IMR-90 (cell line): ENCODE measurements at regions not wholly inside any gene's neighbourhood (a gene's known extent, or its start where the extent isn't known, plus 50 kb on each side); places are given as distances from the start of the nearest gene placed in this dataset.

Source experiments
- ATAC-seq: fragments of 200-7000 bp; cut with Tn5 transposase; 2 replicates; pipeline ENCODE4 v1.9.1; 2020; ENCODE audit warnings: low read depth, mild to moderate bottlenecking, moderate library complexity
- BruUV-seq: library from RNA; stranded (reverse); fragments of 400-500 nt; replicated peaks from 2 replicates; lab custom pipeline; 2021; lab: Mats Ljungman, UMichigan
- CTCF ChIA-PET: fragments of 300-600 bp; formaldehyde crosslinking; extraction: SDS; loops from one replicate; lab custom pipeline; 2021; ENCODE audit warnings: antibody characterized with exemption; lab: Yijun Ruan, JAX
- POLR2A ChIA-PET: fragments of 300-600 bp; sonication (Branson Sonifier 250); formaldehyde crosslinking; loops from one replicate; lab custom pipeline; 2022; ENCODE audit warnings: antibody characterized with exemption; ENCODE audit not compliant: unreplicated experiment; lab: Charles Lee
- DNase-seq: peaks from one replicate; pipeline ENCODE4 v3.0.0; 2013
- H2AFZ ChIP-seq: replicated peaks from 2 replicates; pipeline ENCODE3; 2013; ENCODE audit warnings: low read length, mild to moderate bottlenecking; ENCODE audit not compliant: poor library complexity
- H2AK5ac ChIP-seq: 2 replicates; pipeline ENCODE4 v1.6.1; 2013; ENCODE audit warnings: low read depth, low read length, inconsistent platforms
- H2AK9ac ChIP-seq: replicated peaks from 2 replicates; pipeline ENCODE3; 2013; ENCODE audit warnings: mild to moderate bottlenecking, low read depth, low read length, moderate library complexity; ENCODE audit not compliant: poor library complexity
- H2BK120ac ChIP-seq: 2 replicates; pipeline ENCODE4 v1.6.1; 2013; ENCODE audit warnings: low read depth, low read length, inconsistent platforms
- H2BK15ac ChIP-seq: 3 replicates; pipeline ENCODE4 v1.6.1; 2013; ENCODE audit warnings: low read depth, low read length, inconsistent platforms
- H2BK20ac ChIP-seq: 2 replicates; pipeline ENCODE4 v1.6.1; 2013; ENCODE audit warnings: low read depth, mild to moderate bottlenecking, inconsistent platforms, low read length, moderate library complexity
- H2BK5ac ChIP-seq: 2 replicates; pipeline ENCODE4 v1.6.1; 2013; ENCODE audit warnings: mild to moderate bottlenecking, low read depth, low read length, inconsistent platforms; ENCODE audit not compliant: poor library complexity, severe bottlenecking
- H3K14ac ChIP-seq: replicated peaks from 2 replicates; pipeline ENCODE4 v1.6.1; 2013; ENCODE audit warnings: low read depth, low read length, inconsistent platforms
- H3K18ac ChIP-seq: 2 replicates; pipeline ENCODE4 v1.6.1; 2013; ENCODE audit warnings: low read depth, low read length, control low read depth
- H3K23ac ChIP-seq: 2 replicates; pipeline ENCODE4 v1.6.1; 2013; ENCODE audit warnings: low read depth, low read length, inconsistent platforms
- H3K27ac ChIP-seq: 2 replicates; pipeline ENCODE4 v1.5.1; 2013; ENCODE audit warnings: mild to moderate bottlenecking, control low read depth, low read length; ENCODE audit not compliant: insufficient read depth
- H3K27me3 ChIP-seq: 2 replicates; pipeline ENCODE4 v1.6.1; 2013; ENCODE audit warnings: low read length; ENCODE audit not compliant: control insufficient read depth, insufficient read depth
- H3K36me3 ChIP-seq: 2 replicates; pipeline ENCODE4 v1.6.1; 2013; ENCODE audit warnings: low read length, mixed read lengths; ENCODE audit not compliant: control insufficient read depth, insufficient read depth
- H3K4ac ChIP-seq: 2 replicates; pipeline ENCODE4 v1.6.1; 2013; ENCODE audit warnings: low read depth, low read length, inconsistent platforms
- H3K4me1 ChIP-seq: 2 replicates; pipeline ENCODE4 v1.6.1; 2013; ENCODE audit warnings: low read length, mixed read lengths; ENCODE audit not compliant: control insufficient read depth, insufficient read depth
- H3K4me2 ChIP-seq: 2 replicates; pipeline ENCODE4 v1.6.1; 2013; ENCODE audit warnings: low read depth, mild to moderate bottlenecking, control low read depth, low read length, moderate library complexity
- H3K4me3 ChIP-seq: 2 replicates; pipeline ENCODE4 v1.5.1; 2013; ENCODE audit warnings: low read depth, mild to moderate bottlenecking, control low read depth, low read length, moderate library complexity; ENCODE audit not compliant: insufficient read depth
- H3K56ac ChIP-seq: 2 replicates; pipeline ENCODE4 v1.6.1; 2013; ENCODE audit warnings: low read length, inconsistent platforms; ENCODE audit not compliant: insufficient read depth; ENCODE audit errors: extremely low read depth
- H3K79me1 ChIP-seq, 2 experiments: 2 replicates each; pipeline ENCODE4 v1.6.1; 2013; ENCODE audit warnings: low read length in 2 of 2, inconsistent platforms in 1 of 2, low read depth in 1 of 2
- H3K9ac ChIP-seq: 2 replicates; pipeline ENCODE4 v1.6.1; 2013; ENCODE audit warnings: low read depth, low read length, control low read depth
- H3K9me1 ChIP-seq: 2 replicates; pipeline ENCODE4 v1.6.1; 2013; ENCODE audit warnings: low read length, inconsistent platforms; ENCODE audit not compliant: insufficient read depth
- H3K9me3 ChIP-seq: 2 replicates; pipeline ENCODE4 v1.6.1; 2013; ENCODE audit warnings: low read length; ENCODE audit not compliant: control insufficient read depth, insufficient read depth
- H4K20me1 ChIP-seq: 2 replicates; pipeline ENCODE4 v1.6.1; 2013; ENCODE audit warnings: low read length, inconsistent platforms; ENCODE audit not compliant: insufficient read depth
- H4K5ac ChIP-seq: 2 replicates; pipeline ENCODE4 v1.6.1; 2013; ENCODE audit warnings: mild to moderate bottlenecking, low read depth, low read length, control low read depth
- H4K8ac ChIP-seq, 2 experiments: 2 replicates each; pipeline ENCODE4 v1.6.1; 2013; ENCODE audit warnings: low read depth in 2 of 2, low read length in 2 of 2, control low read depth in 1 of 2, inconsistent platforms in 1 of 2
- H4K91ac ChIP-seq: 2 replicates; pipeline ENCODE4 v1.6.1; 2013; ENCODE audit warnings: low read depth, low read length, inconsistent platforms; ENCODE audit not compliant: insufficient read depth
- BHLHE40 ChIP-seq: fragments of 150-350 bp; IDR thresholded peaks from 2 replicates; pipeline ENCODE4 v1.6.1; 2016; ENCODE audit warnings: mild to moderate bottlenecking, low read depth, low read length
- CEBPB ChIP-seq: IDR thresholded peaks from 2 replicates; pipeline ENCODE4 v1.6.1; 2012; ENCODE audit warnings: low read depth, low read length, improper control_type of control experiment
- CTCF ChIP-seq: conservative IDR thresholded peaks from 2 replicates; pipeline ENCODE4 v1.5.1; 2012; ENCODE audit warnings: mild to moderate bottlenecking, low read depth, low read length, improper control_type of control experiment
- MAZ ChIP-seq: IDR thresholded peaks from 2 replicates; pipeline ENCODE4 v1.6.1; 2012; ENCODE audit warnings: low read depth, mild to moderate bottlenecking, low read length, improper control_type of control experiment, moderate library complexity, borderline replicate concordance
- MXI1 ChIP-seq: IDR thresholded peaks from 2 replicates; pipeline ENCODE4 v1.6.1; 2012; ENCODE audit warnings: low read depth, mild to moderate bottlenecking, low read length, moderate library complexity, borderline replicate concordance
- NFE2L2 ChIP-seq: fragments of 150-350 bp; IDR thresholded peaks from 2 replicates; pipeline ENCODE4 v1.6.1; 2016; ENCODE audit warnings: low read depth, mild to moderate bottlenecking, low read length
- RAD21 ChIP-seq: IDR thresholded peaks from 2 replicates; pipeline ENCODE4 v1.6.1; 2012; ENCODE audit warnings: low read length, improper control_type of control experiment
- RCOR1 ChIP-seq: IDR thresholded peaks from 2 replicates; pipeline ENCODE4 v1.6.1; 2012; ENCODE audit warnings: mild to moderate bottlenecking, low read length, improper control_type of control experiment; ENCODE audit not compliant: insufficient replicate concordance
- USF2 ChIP-seq: fragments of 150-350 bp; IDR thresholded peaks from 2 replicates; pipeline ENCODE4 v1.6.1; 2017; ENCODE audit warnings: mild to moderate bottlenecking, antibody characterized with exemption, low read length, low read depth
- WGBS, 2 experiments: methylation state at CpG; one replicate each; pipeline versions ENCODE4 v1.1.5 to v1.1.7; 2013; ENCODE audit warnings: missing lambda C conversion rate in 2 of 2; ENCODE audit not compliant: insufficient read length in 1 of 2; ENCODE audit errors: extremely low coverage in 2 of 2; 5-methylcytosine and 5-hydroxymethylcytosine counted together
- dilution Hi-C: fragments of 300-500 bp; cut with HindIII; formaldehyde crosslinking; loops from one replicate; pipeline ENCODE4 v1.14.3; 2018; ENCODE audit warnings: low sequenced_read_pairs; ENCODE audit not compliant: unreplicated experiment
- in situ Hi-C: fragments of 300-500 bp; cut with MboI; formaldehyde crosslinking; loops from 3 replicates; pipeline ENCODE4 v1.14.3; 2019; ENCODE audit warnings: low sequenced_read_pairs, inconsistent platforms, mixed read lengths
- intact Hi-C: fragments of 100-400 bp; cut with micrococcal nuclease; formaldehyde crosslinking; loops from 2 replicates; pipeline ENCODE4 v1.10.0; 2022

GRCh38 chr10:88081457-88082054 is 218.1 kb downstream of the PTEN start:
- H3K79me1 ChIP-seq: no peaks in the 10 kb centered on the region
- H3K9me3 ChIP-seq: no peaks in the 10 kb centered on the region
- ChIA-PET CTCF (no interaction called here), POLR2A (no interaction called here)
- WGBS, 2 experiments: no CpG with 5 or more reads among the region's 3 CpGs
- DNase-seq (no peak), ATAC-seq (no peak)
- H2AFZ ChIP-seq: no peak overlapping the region
- no peak overlapping the region for H3K4me2 ChIP-seq
- H4K20me1 ChIP-seq: no peaks in the 10 kb centered on the region
- no peak overlapping the region for H4K5ac ChIP-seq
- dilution Hi-C loops (no loop called here), intact Hi-C loops (no loop called here), in situ Hi-C loops (no loop called here)
- no peak overlapping the region for H2AK5ac ChIP-seq
- no peak overlapping the region for H2BK5ac ChIP-seq
- H3K56ac ChIP-seq: no peak overlapping the region
- H4K8ac ChIP-seq: no peak overlapping the region
- no peaks in the 10 kb centered on the region; the same call in none of the 2 replicates for H3K27me3 ChIP-seq
- H3K4me1 ChIP-seq: peaks cover 7% of the 10 kb centered on the region
- H3K9ac ChIP-seq: no peak overlapping the region
- no peak overlapping the region for H2BK120ac ChIP-seq
- H4K91ac ChIP-seq: no peak overlapping the region
- 0 out of 2 replicates have a peak overlapping the region, but pooled peaks have one; percentile 41 for H3K18ac ChIP-seq
- H2BK20ac ChIP-seq: no peak overlapping the region
- H3K14ac ChIP-seq: 0 out of 2 replicates have a peak overlapping the region, but pooled peaks have one; percentile 19
- BruUV-seq: no TSS peak
- H2AK9ac ChIP-seq: no peak overlapping the region
- H3K27ac ChIP-seq: no peak overlapping the region
- no peak for TF ChIP-seq CEBPB
- no peak for TF ChIP-seq NFE2L2
- no peak for TF ChIP-seq MAZ
- no peak for TF ChIP-seq BHLHE40
- no peak for TF ChIP-seq RAD21
- no peak for TF ChIP-seq MXI1
- TF ChIP-seq CTCF: no peak
- no peak for TF ChIP-seq USF2
- TF ChIP-seq RCOR1: no peak
- 0 out of 3 replicates have a peak overlapping the region, but pooled peaks have one; percentile 58 for H2BK15ac ChIP-seq
- no peak overlapping the region for H3K23ac ChIP-seq
- peaks cover 4% of the 10 kb centered on the region; the same call in 1 of the 2 replicates for H3K9me1 ChIP-seq
- no peak overlapping the region for H3K4me3 ChIP-seq
- H3K4ac ChIP-seq: no peak overlapping the region
- H3K36me3 ChIP-seq: no peaks in the 10 kb centered on the region
